HCT116 (cell line): ENCODE measurements at regions not wholly inside any gene's neighbourhood (a gene's known extent, or its start where the extent isn't known, plus 50 kb on each side); places are given as distances from the start of the nearest gene placed in this dataset.

Experiments used
- ATAC-seq: fragments of 200-7000 bp; cut with Tn5 transposase; 2 replicates; pipeline ENCODE4 v1.9.1; 2020; ENCODE audit warnings: mild to moderate bottlenecking, moderate library complexity
- BruUV-seq: library from RNA; stranded (reverse); fragments of 400-500 nt; replicated peaks from 2 replicates; lab custom pipeline; 2021; lab: Mats Ljungman, UMichigan
- CTCF ChIA-PET: fragments of 300-600 bp; sonication (Branson Sonifier 250); formaldehyde crosslinking; loops from one replicate; lab custom pipeline; 2021; ENCODE audit warnings: antibody characterized with exemption; lab: Charles Lee
- POLR2A ChIA-PET: fragments of 300-600, 350-600 bp; sonication (Branson Sonifier 250); formaldehyde crosslinking; loops from one replicate; lab custom pipeline; 2021; ENCODE audit warnings: antibody characterized with exemption; lab: Charles Lee
- RAD21 ChIA-PET, 2 experiments: fragments of 300-600 bp; sonication (Branson Sonifier 250); formaldehyde crosslinking; loops; one replicate each; lab custom pipeline; 2023; ENCODE audit warnings: low total read pairs in 2 of 2; ENCODE audit not compliant: uncharacterized antibody in 2 of 2, unreplicated experiment in 2 of 2, low non-redundant PET in 1 of 2; lab: Charles Lee
- DNase-seq: peaks from one replicate; pipeline ENCODE4 v3.0.0-alpha.2; 2010; ENCODE audit warnings: low read depth, low spot score
- H2AFZ ChIP-seq: fragments of 200-600 bp; shearing (Covaris generic), sonication (generic); 2 replicates; pipeline ENCODE4 v1.6.1; 2017; ENCODE audit warnings: low read depth, mixed run types, mixed read lengths, antibody characterized with exemption, low read length; ENCODE audit not compliant: poor library complexity, severe bottlenecking
- H3K27ac ChIP-seq: 2 replicates; pipeline ENCODE4 v1.5.1; 2012; ENCODE audit warnings: low read depth, low read length
- H3K27me3 ChIP-seq: fragments of 200-600 bp; sonication (generic); 2 replicates; pipeline ENCODE4 v1.6.1; 2016; ENCODE audit warnings: mixed run types, low read length, mixed read lengths; ENCODE audit not compliant: insufficient read depth
- H3K36me3 ChIP-seq, 2 experiments: fragments of 200-500 bp in 1 of 2; fragments of 200-600 bp in 1 of 2; sonication (Bioruptor generic) in 1 of 2; sonication (generic) in 1 of 2; 2 replicates each; pipeline versions ENCODE4 v1.5.1 to v1.6.1; 2014 to 2016; ENCODE audit warnings: low read length in 2 of 2, inconsistent platforms in 1 of 2, mixed read lengths in 1 of 2, mixed run types in 1 of 2; ENCODE audit not compliant: insufficient read depth in 2 of 2, control insufficient read depth in 1 of 2
- H3K4me1 ChIP-seq, 2 experiments: fragments of 200-600 bp in 1 of 2; sonication (generic) in 1 of 2; 2 replicates each; pipeline versions ENCODE4 v1.5.1 to v1.6.1; 2012 to 2017; ENCODE audit warnings: low read length in 2 of 2, inconsistent platforms in 1 of 2, mild to moderate bottlenecking in 1 of 2, mixed read lengths in 1 of 2, mixed run types in 1 of 2, moderate library complexity in 1 of 2; ENCODE audit not compliant: insufficient read depth in 2 of 2, control insufficient read depth in 1 of 2
- H3K4me2 ChIP-seq: fragments of 200-600 bp; sonication (generic); 2 replicates; pipeline ENCODE4 v1.6.1; 2017; ENCODE audit warnings: mixed run types, low read length, mixed read lengths
- H3K4me3 ChIP-seq, 2 experiments: fragments of 200-600 bp in 1 of 2; sonication (generic) in 1 of 2; replicated peaks in 1 of 2; 2 replicates each; pipeline ENCODE4 v1.5.1; 2011 to 2016; ENCODE audit warnings: low read length in 2 of 2, control low read depth in 1 of 2, low read depth in 1 of 2, mild to moderate bottlenecking in 1 of 2, mixed read lengths in 1 of 2, mixed run types in 1 of 2
- H3K79me2 ChIP-seq: fragments of 200-600 bp; sonication (generic); 2 replicates; pipeline ENCODE4 v1.6.1; 2017; ENCODE audit warnings: mild to moderate bottlenecking, mixed run types, low read length, moderate library complexity, mixed read lengths; ENCODE audit not compliant: insufficient read depth
- H3K9ac ChIP-seq: fragments of 200-600 bp; sonication (generic); 2 replicates; pipeline ENCODE4 v1.6.1; 2016; ENCODE audit warnings: low read length, mixed read lengths
- H3K9me2 ChIP-seq: fragments of 200-600 bp; sonication (generic), shearing (Covaris generic); 2 replicates; pipeline ENCODE4 v1.6.1; 2017; ENCODE audit warnings: mixed run types, mild to moderate bottlenecking, moderate library complexity; ENCODE audit not compliant: insufficient read depth
- H3K9me3 ChIP-seq, 2 experiments: fragments of 200-500 bp in 1 of 2; fragments of 200-600 bp in 1 of 2; sonication (Bioruptor generic) in 1 of 2; sonication (generic) in 1 of 2; 2 replicates each; pipeline ENCODE4 v1.6.1; 2014 to 2017; ENCODE audit warnings: low read length in 2 of 2, mixed read lengths in 2 of 2, inconsistent platforms in 1 of 2, low read depth in 1 of 2, mild to moderate bottlenecking in 1 of 2, mixed run types in 1 of 2, moderate library complexity in 1 of 2; ENCODE audit not compliant: control insufficient read depth in 1 of 2, insufficient read depth in 1 of 2
- H4K20me1 ChIP-seq: fragments of 200-600 bp; sonication (generic), shearing (Covaris generic); 2 replicates; pipeline ENCODE4 v1.6.1; 2017; ENCODE audit warnings: mixed run types, mild to moderate bottlenecking, moderate library complexity; ENCODE audit not compliant: insufficient read depth
- CEBPB ChIP-seq: IDR thresholded peaks from 2 replicates; pipeline ENCODE4 v1.6.1; 2012; ENCODE audit warnings: low read depth
- ELF1 ChIP-seq: IDR thresholded peaks from 2 replicates; pipeline ENCODE4 v1.6.1; 2012; ENCODE audit warnings: low read depth, borderline replicate concordance
- EZH2 ChIP-seq: fragments of 200-600 bp; sonication (generic); IDR thresholded peaks from 2 replicates; pipeline ENCODE4 v1.6.1; 2017; ENCODE audit warnings: antibody characterized with exemption, mixed run types
- EZH2phosphoT487 ChIP-seq: fragments of 200-600 bp; IDR thresholded peaks from 2 replicates; pipeline ENCODE4 v1.6.1; 2018; ENCODE audit warnings: antibody characterized with exemption, borderline replicate concordance
- FOSL1 ChIP-seq: IDR thresholded peaks from 2 replicates; pipeline ENCODE4 v1.6.1; 2012; ENCODE audit warnings: low read depth
- POLR2A ChIP-seq: IDR thresholded peaks from 2 replicates; pipeline ENCODE4 v1.7.0; 2011; ENCODE audit warnings: borderline replicate concordance; ENCODE audit not compliant: insufficient read depth, insufficient read length; ENCODE audit errors: extremely low read depth
- POLR2AphosphoS5 ChIP-seq: IDR thresholded peaks from 2 replicates; pipeline ENCODE4 v1.6.1; 2011; ENCODE audit warnings: mild to moderate bottlenecking, low read depth, low read length, moderate library complexity
- RAD21 ChIP-seq: IDR thresholded peaks from 2 replicates; pipeline ENCODE4 v1.6.1; 2012; ENCODE audit warnings: low read depth, mild to moderate bottlenecking
- REST ChIP-seq: IDR thresholded peaks from 2 replicates; pipeline ENCODE4 v1.6.1; 2012; ENCODE audit warnings: low read depth
- SP1 ChIP-seq: IDR thresholded peaks from 2 replicates; pipeline ENCODE4 v1.6.1; 2012; ENCODE audit warnings: low read depth
- YY1 ChIP-seq: IDR thresholded peaks from 2 replicates; pipeline ENCODE4 v1.6.1; 2011; ENCODE audit warnings: low read length, low read depth, moderate library complexity, mild to moderate bottlenecking; ENCODE audit not compliant: insufficient replicate concordance; ENCODE audit errors: extremely low read depth
- ZBTB33 ChIP-seq: IDR thresholded peaks from 2 replicates; pipeline ENCODE4 v1.6.1; 2011; ENCODE audit warnings: mild to moderate bottlenecking, low read length, moderate library complexity; ENCODE audit not compliant: insufficient replicate concordance; ENCODE audit errors: extremely low read depth
- ZFX ChIP-seq: fragments of 450-650 bp; IDR thresholded peaks from 2 replicates; pipeline ENCODE4 v1.6.1; 2017
- intact Hi-C: fragments of 100-400 bp; cut with micrococcal nuclease; formaldehyde crosslinking; loops from 2 replicates; pipeline ENCODE4 v1.10.0; 2022
- TF ChIP-seq, protein P1 (sequence below), 3 experiments: fragments of 200-600 bp in 1 of 3; sonication (generic) in 1 of 3; IDR thresholded peaks in 2 of 3; conservative IDR thresholded peaks in 1 of 3; 2 replicates each; pipeline ENCODE4 v1.5.1; 2012 to 2017; ENCODE audit warnings: low read depth in 2 of 3, low read length in 2 of 3, antibody characterized with exemption in 1 of 3, borderline replicate concordance in 1 of 3, control low read depth in 1 of 3, mild to moderate bottlenecking in 1 of 3, mixed read lengths in 1 of 3, mixed run types in 1 of 3, moderate library complexity in 1 of 3; ENCODE audit not compliant: insufficient read depth in 1 of 3

GRCh38 chrX:18076434-18076833, 144.3 kb downstream of the BEND2 start (continued):
- no peak for TF ChIP-seq REST
- no peak for TF ChIP-seq FOSL1
- TF ChIP-seq RAD21, result no peak
- no peak for TF ChIP-seq EZH2phosphoT487
- TF ChIP-seq EZH2, result no peak
- TF ChIP-seq SP1, result no peak

GRCh38 chrX:18075603-18076002, 145.1 kb downstream of the BEND2 start:
- BruUV-seq, result no TSS peak
- Histone ChIP-seq H3K27ac (no peak overlapping the region), H3K9me2 (no peaks in the 10 kb centered on the region), H4K20me1 (no peaks in the 10 kb centered on the region), H3K36me3 (no peaks in the 10 kb centered on the region), H2AFZ (no peak overlapping the region), H3K9ac (no peak overlapping the region), H3K27me3 (peaks cover 4% of the 10 kb centered on the region; the same call in 1 of the 2 replicates), H3K4me1 (no peaks in the 10 kb centered on the region), H3K4me2 (no peak overlapping the region), H3K79me2 (no peaks in the 10 kb centered on the region), H3K9me3 (no peaks in the 10 kb centered on the region), H3K4me3 (no peak overlapping the region)
- ATAC-seq (no peak), DNase-seq (no peak)
- ChIA-PET CTCF (no interaction called here), POLR2A (no interaction called here), RAD21 (no interaction called here)
- intact Hi-C loops, result no loop called here
- TF ChIP-seq REST (no peak), EZH2 (no peak), POLR2AphosphoS5 (no peak), RAD21 (no peak), CEBPB (no peak), ELF1 (no peak), ZFX (no peak), POLR2A (no peak), ZBTB33 (no peak), YY1 (no peak)
- TF ChIP-seq, protein P1, sequence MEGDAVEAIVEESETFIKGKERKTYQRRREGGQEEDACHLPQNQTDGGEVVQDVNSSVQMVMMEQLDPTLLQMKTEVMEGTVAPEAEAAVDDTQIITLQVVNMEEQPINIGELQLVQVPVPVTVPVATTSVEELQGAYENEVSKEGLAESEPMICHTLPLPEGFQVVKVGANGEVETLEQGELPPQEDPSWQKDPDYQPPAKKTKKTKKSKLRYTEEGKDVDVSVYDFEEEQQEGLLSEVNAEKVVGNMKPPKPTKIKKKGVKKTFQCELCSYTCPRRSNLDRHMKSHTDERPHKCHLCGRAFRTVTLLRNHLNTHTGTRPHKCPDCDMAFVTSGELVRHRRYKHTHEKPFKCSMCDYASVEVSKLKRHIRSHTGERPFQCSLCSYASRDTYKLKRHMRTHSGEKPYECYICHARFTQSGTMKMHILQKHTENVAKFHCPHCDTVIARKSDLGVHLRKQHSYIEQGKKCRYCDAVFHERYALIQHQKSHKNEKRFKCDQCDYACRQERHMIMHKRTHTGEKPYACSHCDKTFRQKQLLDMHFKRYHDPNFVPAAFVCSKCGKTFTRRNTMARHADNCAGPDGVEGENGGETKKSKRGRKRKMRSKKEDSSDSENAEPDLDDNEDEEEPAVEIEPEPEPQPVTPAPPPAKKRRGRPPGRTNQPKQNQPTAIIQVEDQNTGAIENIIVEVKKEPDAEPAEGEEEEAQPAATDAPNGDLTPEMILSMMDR (IDR thresholded peaks at IDR 0.05 in 2 of 3, conservative IDR thresholded peaks at IDR 0.05 in 1 of 3; ENCODE audit: borderline replicate concordance in 1 of 3, insufficient read depth in 1 of 3, low read depth in 2 of 3, low read length in 2 of 3), result no peak
